ENCODE measurements at regions not wholly inside any gene's neighbourhood (a gene's known extent, or its start where the extent isn't known, plus 50 kb on each side); places are given as distances from the start of the nearest gene placed in this dataset.

DNA sequence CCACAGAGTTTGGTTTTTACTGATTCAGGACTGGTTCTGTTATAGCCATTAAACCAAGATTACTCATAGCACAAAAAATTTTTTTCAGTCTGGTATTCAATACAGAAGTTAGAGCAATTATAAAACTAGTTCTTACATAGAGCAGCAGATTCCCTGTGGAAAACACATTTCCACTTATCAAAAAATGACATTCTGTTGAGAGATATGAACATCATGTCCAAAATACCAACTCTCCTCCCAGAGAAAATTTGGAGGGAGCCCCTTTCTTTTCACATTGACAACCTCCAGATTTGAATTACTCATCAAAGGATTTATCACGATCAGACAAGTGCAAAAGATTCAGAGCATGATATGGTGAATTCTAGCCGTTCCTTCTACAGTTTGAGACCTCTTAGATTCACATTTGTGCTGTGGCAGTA lies 126.8 kb upstream of the SERPINE2 start:
- Histone ChIP-seq H3K36me3 (no peaks in the 10 kb centered on the region), H3K9me3 (no peaks in the 10 kb centered on the region), H3K27me3 (no peaks in the 10 kb centered on the region), H3K4me1 (peaks cover 0 to 49% (median 0%) of the 10 kb centered on the region in 9 donors), H3K27ac (no peak overlapping the region), H3K4me3 (no peak overlapping the region)
- TF ChIP-seq, protein P1, sequence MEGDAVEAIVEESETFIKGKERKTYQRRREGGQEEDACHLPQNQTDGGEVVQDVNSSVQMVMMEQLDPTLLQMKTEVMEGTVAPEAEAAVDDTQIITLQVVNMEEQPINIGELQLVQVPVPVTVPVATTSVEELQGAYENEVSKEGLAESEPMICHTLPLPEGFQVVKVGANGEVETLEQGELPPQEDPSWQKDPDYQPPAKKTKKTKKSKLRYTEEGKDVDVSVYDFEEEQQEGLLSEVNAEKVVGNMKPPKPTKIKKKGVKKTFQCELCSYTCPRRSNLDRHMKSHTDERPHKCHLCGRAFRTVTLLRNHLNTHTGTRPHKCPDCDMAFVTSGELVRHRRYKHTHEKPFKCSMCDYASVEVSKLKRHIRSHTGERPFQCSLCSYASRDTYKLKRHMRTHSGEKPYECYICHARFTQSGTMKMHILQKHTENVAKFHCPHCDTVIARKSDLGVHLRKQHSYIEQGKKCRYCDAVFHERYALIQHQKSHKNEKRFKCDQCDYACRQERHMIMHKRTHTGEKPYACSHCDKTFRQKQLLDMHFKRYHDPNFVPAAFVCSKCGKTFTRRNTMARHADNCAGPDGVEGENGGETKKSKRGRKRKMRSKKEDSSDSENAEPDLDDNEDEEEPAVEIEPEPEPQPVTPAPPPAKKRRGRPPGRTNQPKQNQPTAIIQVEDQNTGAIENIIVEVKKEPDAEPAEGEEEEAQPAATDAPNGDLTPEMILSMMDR (IDR thresholded peaks at IDR 0.05), result no peak
- DNase-seq (no peak), ATAC-seq (peak in 1 of 8 donors; percentile 41)
- intact Hi-C loops (cut with DNase I), result no loop called here
- WGBS, 2 donors, result 43 to 59% methylated on average over 2 of the region's 2 CpGs

DNA sequence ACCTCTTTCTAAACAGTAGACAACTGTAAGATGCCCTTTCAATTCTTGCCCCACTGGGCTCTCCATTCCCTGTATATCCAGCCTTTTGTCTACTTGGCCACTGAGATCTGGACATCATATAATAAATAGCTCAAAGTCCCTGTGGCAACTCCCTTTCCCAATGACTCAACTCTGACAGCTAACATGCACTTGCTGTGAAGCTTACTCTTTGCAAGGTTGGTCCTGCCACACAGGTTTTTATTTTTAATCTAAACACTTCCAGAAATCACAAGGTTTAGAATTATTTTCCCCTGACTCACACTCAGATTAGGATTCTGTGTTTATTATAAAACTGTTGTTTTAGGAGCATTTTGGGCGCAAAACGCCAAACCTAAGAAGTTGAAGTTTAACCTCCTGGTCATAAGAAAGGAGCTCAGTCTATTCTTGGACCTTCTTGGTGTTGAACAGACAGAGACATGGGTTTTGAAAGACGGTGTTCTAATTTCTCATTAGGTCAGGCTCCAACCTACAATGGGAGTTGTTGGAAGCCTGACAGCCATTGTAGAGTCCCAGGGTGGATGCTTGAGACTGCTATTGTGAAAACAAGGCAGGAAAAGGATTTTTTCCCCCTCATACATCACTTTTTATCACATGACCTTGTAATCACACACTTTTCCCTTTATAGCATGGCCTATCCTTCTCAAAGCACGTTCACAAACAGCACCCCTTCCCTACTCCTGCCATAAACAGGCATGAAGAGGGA lies 124.7 kb upstream of the SERPINE2 start:
- ATAC-seq, result peak; percentile 33 to 86 (median 58)
- intact Hi-C loops (cut with DNase I), result no loop called here
- Histone ChIP-seq H3K4me3 (no peak overlapping the region), H3K9me3 (no peaks in the 10 kb centered on the region), H3K4me1 (peaks cover 0 to 52% (median 0%) of the 10 kb centered on the region in 9 donors), H3K27ac (peak overlapping the region in 7 of 10 donors; percentile 22 to 74 (median 35)), H3K36me3 (no peaks in the 10 kb centered on the region), H3K27me3 (no peaks in the 10 kb centered on the region)
- DNase-seq, result peak in 1 of 2 donors; percentile 27
- WGBS, 2 donors, result 66 to 70% methylated on average over 4 of the region's 4 CpGs
- TF ChIP-seq, protein P1 (IDR thresholded peaks at IDR 0.05), result no peak

DNA sequence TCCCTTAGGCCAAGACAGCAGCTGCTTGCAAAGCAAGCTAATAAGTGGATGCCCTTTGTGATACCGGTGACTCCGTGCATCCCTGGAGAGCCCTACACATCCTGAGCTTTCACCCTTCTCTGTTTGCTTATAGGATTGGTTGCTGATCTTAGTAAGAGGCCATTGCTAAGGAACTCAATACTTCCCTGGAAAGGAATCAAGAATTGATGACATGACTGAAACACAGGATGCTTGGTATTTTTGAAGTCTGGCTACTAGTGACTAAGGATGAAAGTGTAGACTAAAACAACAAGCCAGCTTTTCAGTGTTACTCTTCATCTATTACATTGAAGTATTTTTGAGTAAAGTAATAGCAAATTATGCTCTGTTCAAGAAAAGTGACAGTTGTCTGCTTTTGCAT lies 123.0 kb upstream of the SERPINE2 start:
- H3K4me3 ChIP-seq, result no peak overlapping the region
- ATAC-seq (no peak), DNase-seq (no peak)
- intact Hi-C loops (cut with DNase I), result no loop called here
- WGBS, 2 donors, result 72 to 83% methylated on average over 2 of the region's 2 CpGs
- no peaks in the 10 kb centered on the region for H3K9me3 ChIP-seq
- H3K27ac ChIP-seq, result no peak overlapping the region
- TF ChIP-seq, protein P1 (IDR thresholded peaks at IDR 0.05), result no peak
- H3K36me3 ChIP-seq, result no peaks in the 10 kb centered on the region
- H3K27me3 ChIP-seq, result no peaks in the 10 kb centered on the region
- H3K4me1 ChIP-seq, result peaks cover 0 to 59% (median 0%) of the 10 kb centered on the region in 9 donors

DNA sequence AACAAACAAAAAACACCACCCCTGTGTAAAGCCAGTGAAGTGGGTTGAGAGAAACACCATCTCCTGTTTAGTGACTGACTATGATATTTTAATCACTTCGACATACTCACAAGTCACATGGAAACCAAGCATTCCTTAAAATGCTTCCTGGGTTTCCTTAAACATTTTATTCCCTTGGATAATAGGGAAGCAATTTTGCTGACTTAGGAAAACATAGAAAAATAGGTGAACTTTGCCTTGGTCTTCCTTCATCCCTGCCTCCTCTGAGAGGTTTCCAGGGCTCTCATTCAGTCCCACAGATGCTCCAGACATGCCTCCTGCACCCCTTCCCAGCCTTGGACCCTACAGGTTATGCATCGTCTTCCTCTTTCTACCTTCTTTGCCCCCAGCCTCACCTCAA lies 122.6 kb upstream of the SERPINE2 start:
- ATAC-seq (no peak), DNase-seq (no peak)
- TF ChIP-seq, protein P1 (IDR thresholded peaks at IDR 0.05), result no peak
- intact Hi-C loops (cut with DNase I), result no loop called here
- 66 to 79% methylated on average over 2 of the region's 2 CpGs for WGBS, 2 donors
- H3K27me3 ChIP-seq, result no peaks in the 10 kb centered on the region
- peaks cover 0 to 60% (median 0%) of the 10 kb centered on the region in 9 donors for H3K4me1 ChIP-seq
- no peaks in the 10 kb centered on the region for H3K36me3 ChIP-seq
- no peaks in the 10 kb centered on the region for H3K9me3 ChIP-seq
- H3K4me3 ChIP-seq, result no peak overlapping the region
- no peak overlapping the region for H3K27ac ChIP-seq
